Endodermal cell (in vitro differentiated cells): ENCODE measurements at regions not wholly inside any gene's neighbourhood (a gene's known extent, or its start where the extent isn't known, plus 50 kb on each side); places are given as distances from the start of the nearest gene placed in this dataset.

ENCODE experiments used
- DNase-seq: peaks from one replicate; pipeline ENCODE4 v3.0.0-alpha.2; 2017
- H3K27ac ChIP-seq: 2 replicates; pipeline ENCODE4 v1.5.1; 2013; ENCODE audit warnings: mild to moderate bottlenecking, low read depth, low read length, moderate library complexity
- H3K27me3 ChIP-seq: 2 replicates; pipeline ENCODE4 v1.6.1; 2013; ENCODE audit warnings: mild to moderate bottlenecking, low read length, moderate library complexity; ENCODE audit not compliant: insufficient read depth, control insufficient read depth, poor library complexity, severe bottlenecking
- H3K36me3 ChIP-seq: 2 replicates; pipeline ENCODE4 v1.7.0; 2013; ENCODE audit warnings: mild to moderate bottlenecking, low read length, moderate library complexity; ENCODE audit not compliant: control insufficient read depth, insufficient read depth
- H3K4me1 ChIP-seq: one replicate; pipeline ENCODE4 v1.7.0; 2013; ENCODE audit warnings: low read length; ENCODE audit not compliant: control insufficient read depth, insufficient read depth
- H3K4me3 ChIP-seq: 2 replicates; pipeline ENCODE4 v1.5.1; 2013; ENCODE audit warnings: mild to moderate bottlenecking, low read length, moderate library complexity
- H3K9ac ChIP-seq: 2 replicates; pipeline ENCODE4 v1.6.1; 2013; ENCODE audit warnings: mild to moderate bottlenecking, low read length, moderate library complexity; ENCODE audit not compliant: poor library complexity, severe bottlenecking; ENCODE audit errors: extremely low read depth
- H3K9me3 ChIP-seq: 2 replicates; pipeline ENCODE4 v1.6.1; 2013; ENCODE audit warnings: mild to moderate bottlenecking, low read length, moderate library complexity; ENCODE audit not compliant: control insufficient read depth
- H3K27ac Mint-ChIP-seq: 2 replicates; pipeline ENCODE4 v1.8.0; 2020; ENCODE audit warnings: mixed read lengths
- H3K27me3 Mint-ChIP-seq: 2 replicates; pipeline ENCODE4 v1.8.0; 2021; ENCODE audit warnings: mild to moderate bottlenecking, mixed read lengths; ENCODE audit not compliant: insufficient read depth
- H3K36me3 Mint-ChIP-seq: 2 replicates; pipeline ENCODE4 v1.8.0; 2020; ENCODE audit warnings: low read depth, mixed read lengths
- H3K4me1 Mint-ChIP-seq: 2 replicates; pipeline ENCODE4 v1.8.0; 2020; ENCODE audit warnings: mixed read lengths
- H3K4me3 Mint-ChIP-seq: 2 replicates; pipeline ENCODE4 v1.8.0; 2020; ENCODE audit warnings: mild to moderate bottlenecking, moderate library complexity, mixed read lengths
- H3K9me3 Mint-ChIP-seq: 2 replicates; pipeline ENCODE4 v1.8.0; 2020; ENCODE audit warnings: mild to moderate bottlenecking, mixed read lengths
- WGBS, 2 experiments: methylation state at CpG; one replicate each; pipeline versions ENCODE4 v1.1.5 to v1.1.7; 2013; ENCODE audit warnings: missing lambda C conversion rate in 2 of 2, mixed read lengths in 1 of 2; ENCODE audit not compliant: insufficient coverage in 1 of 2, insufficient read length in 1 of 2; 5-methylcytosine and 5-hydroxymethylcytosine counted together
- TF ChIP-seq, protein P1 (sequence below): fragments of 200-600 bp; sonication (generic); conservative IDR thresholded peaks from 2 replicates; pipeline ENCODE4 v1.5.0; 2021; ENCODE audit warnings: antibody characterized with exemption, mild to moderate bottlenecking

DNA sequence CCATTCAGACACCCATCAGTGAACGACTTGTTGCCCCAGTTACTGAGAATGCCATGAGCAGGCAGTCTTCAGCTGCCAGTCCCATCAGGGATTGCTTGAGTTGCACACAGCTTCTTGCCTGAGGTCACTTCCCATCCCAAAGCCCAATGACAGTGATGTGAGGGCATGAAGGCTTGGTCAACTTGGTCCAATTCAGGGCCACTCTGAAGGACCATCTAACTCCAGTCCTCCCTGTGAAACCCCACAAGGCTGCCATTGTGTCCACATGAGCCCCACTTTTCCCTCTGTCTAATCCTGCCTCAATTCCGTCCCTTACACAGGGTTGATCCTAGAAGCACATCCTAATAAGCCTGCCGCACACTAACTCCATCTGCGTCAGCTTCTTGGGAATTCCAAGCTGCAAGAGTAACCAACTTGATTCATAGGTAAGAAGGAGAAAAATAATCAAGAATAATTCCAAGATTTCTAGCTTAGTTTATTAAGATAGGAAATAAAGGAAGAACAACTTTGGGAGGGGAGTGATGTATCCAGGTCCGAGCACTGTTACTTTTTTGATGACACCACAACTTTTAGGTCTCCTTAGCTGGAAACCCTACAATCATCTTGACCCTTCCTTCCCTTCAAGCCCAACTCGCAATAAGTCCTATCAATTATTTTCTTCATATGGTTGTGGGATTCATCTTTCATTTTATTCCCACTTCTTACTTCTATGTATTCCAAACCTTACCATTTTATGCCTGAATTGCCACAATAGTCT, 110.9 kb downstream of the LRRC30 start:
- no peaks in the 10 kb centered on the region for H3K27me3 Mint-ChIP-seq
- no peaks in the 10 kb centered on the region for H3K36me3 Mint-ChIP-seq
- H3K27me3 ChIP-seq: no peaks in the 10 kb centered on the region
- H3K27ac Mint-ChIP-seq: no peak overlapping the region
- H3K36me3 ChIP-seq: no peaks in the 10 kb centered on the region
- H3K4me1 Mint-ChIP-seq: no peaks in the 10 kb centered on the region
- no peak overlapping the region for H3K4me3 Mint-ChIP-seq
- no peaks in the 10 kb centered on the region for H3K9me3 Mint-ChIP-seq
- H3K9me3 ChIP-seq: no peaks in the 10 kb centered on the region
- no peak overlapping the region for H3K9ac ChIP-seq
- H3K4me3 ChIP-seq: no peak overlapping the region
- TF ChIP-seq, protein P1, sequence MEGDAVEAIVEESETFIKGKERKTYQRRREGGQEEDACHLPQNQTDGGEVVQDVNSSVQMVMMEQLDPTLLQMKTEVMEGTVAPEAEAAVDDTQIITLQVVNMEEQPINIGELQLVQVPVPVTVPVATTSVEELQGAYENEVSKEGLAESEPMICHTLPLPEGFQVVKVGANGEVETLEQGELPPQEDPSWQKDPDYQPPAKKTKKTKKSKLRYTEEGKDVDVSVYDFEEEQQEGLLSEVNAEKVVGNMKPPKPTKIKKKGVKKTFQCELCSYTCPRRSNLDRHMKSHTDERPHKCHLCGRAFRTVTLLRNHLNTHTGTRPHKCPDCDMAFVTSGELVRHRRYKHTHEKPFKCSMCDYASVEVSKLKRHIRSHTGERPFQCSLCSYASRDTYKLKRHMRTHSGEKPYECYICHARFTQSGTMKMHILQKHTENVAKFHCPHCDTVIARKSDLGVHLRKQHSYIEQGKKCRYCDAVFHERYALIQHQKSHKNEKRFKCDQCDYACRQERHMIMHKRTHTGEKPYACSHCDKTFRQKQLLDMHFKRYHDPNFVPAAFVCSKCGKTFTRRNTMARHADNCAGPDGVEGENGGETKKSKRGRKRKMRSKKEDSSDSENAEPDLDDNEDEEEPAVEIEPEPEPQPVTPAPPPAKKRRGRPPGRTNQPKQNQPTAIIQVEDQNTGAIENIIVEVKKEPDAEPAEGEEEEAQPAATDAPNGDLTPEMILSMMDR: no peak
- DNase-seq: no peak
- no peak overlapping the region for H3K27ac ChIP-seq
- no peaks in the 10 kb centered on the region for H3K4me1 ChIP-seq
- WGBS, 2 experiments: 84 to 91% methylated on average over 3 to 6 of the region's 6 CpGs

DNA sequence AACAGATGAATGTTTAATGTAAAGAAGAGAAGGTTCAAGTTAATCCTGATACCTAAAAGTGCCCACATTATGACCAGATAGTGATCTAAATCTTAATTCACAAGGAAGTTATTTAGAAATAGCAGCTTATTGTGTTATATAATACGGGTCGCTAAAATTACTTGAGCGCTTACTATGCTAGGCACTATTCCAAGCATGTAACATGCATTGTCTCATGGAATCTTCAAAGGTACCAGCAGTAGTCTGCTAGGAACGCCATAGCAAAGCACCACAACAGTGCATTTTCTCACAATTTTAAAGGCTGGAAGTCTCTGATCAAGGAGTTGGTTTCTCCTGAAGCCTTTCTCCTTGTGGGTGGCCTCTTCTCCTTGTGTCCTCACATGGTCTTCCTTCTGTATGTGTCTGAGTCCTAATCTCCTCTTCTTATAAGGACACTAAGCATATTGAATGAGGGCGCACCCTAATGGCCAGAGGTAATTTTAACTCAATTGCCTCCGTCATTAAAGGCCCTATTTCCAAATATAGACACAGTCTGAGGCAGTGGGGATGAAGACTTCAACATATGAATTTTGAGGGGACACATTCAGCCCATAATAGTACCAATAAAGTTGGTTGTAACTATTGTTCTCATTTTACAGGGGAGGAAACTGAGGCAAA, 118.4 kb downstream of the LRRC30 start:
- Histone ChIP-seq H3K4me1 (no peaks in the 10 kb centered on the region), H3K27ac (no peak overlapping the region), H3K9ac (no peak overlapping the region), H3K4me3 (no peak overlapping the region), H3K9me3 (no peaks in the 10 kb centered on the region), H3K36me3 (no peaks in the 10 kb centered on the region), H3K27me3 (no peaks in the 10 kb centered on the region)
- Mint-ChIP-seq H3K27ac (no peak overlapping the region), H3K27me3 (no peaks in the 10 kb centered on the region), H3K36me3 (no peaks in the 10 kb centered on the region), H3K4me3 (no peak overlapping the region), H3K4me1 (no peaks in the 10 kb centered on the region), H3K9me3 (no peaks in the 10 kb centered on the region)
- TF ChIP-seq, protein P1: peak; percentile 68
- WGBS, 2 experiments: 92 to 96% methylated on average over 4 to 6 of the region's 6 CpGs
- no peak for DNase-seq

DNA sequence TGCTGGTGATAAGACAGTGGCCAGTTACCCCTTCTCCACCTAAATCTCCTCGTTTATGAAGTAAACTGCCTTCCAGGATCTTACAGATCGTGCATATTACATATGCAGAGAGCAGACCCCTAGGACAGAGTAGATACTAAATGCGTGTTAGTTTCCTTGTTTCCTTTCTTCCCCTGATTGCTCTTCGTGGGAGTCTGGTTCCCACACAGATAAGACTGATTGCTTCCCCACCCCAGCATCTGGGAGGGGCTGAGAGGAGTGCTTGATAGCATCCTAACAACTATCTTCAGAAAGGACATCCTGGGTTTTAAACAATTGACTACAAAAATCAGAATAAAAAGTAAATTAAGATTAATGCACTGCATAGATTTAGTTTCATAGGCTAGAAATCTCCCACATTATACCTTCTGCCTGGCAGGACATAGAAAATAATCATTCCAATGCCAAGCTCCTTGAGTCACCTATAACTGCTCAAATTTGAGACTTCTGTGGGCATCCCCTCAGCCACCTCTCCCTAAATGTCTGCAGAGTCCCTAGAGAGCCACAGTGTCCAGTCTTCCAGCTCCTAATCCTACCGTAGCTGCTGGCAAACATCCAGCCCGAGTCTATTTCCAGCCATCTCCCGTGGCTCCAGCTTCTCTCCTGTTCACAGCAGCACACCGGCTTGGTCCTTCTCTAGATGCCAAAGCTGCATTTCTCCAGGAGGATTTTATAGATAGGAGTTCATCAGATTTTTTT, 128.3 kb downstream of the LRRC30 start:
- peaks cover 8% of the 10 kb centered on the region for H3K4me1 Mint-ChIP-seq
- no peak overlapping the region for H3K27ac Mint-ChIP-seq
- no peak overlapping the region for H3K4me3 Mint-ChIP-seq
- peaks cover 9% of the 10 kb centered on the region for H3K9me3 Mint-ChIP-seq
- H3K27me3 Mint-ChIP-seq: no peaks in the 10 kb centered on the region
- Histone ChIP-seq H3K4me1 (no peaks in the 10 kb centered on the region), H3K27ac (no peak overlapping the region), H3K9me3 (peaks cover 13% of the 10 kb centered on the region), H3K27me3 (no peaks in the 10 kb centered on the region), H3K36me3 (no peaks in the 10 kb centered on the region), H3K4me3 (no peak overlapping the region), H3K9ac (no peak overlapping the region)
- 77 to 95% methylated on average over 5 to 8 of the region's 8 CpGs for WGBS, 2 experiments
- no peak for DNase-seq
- H3K36me3 Mint-ChIP-seq: no peaks in the 10 kb centered on the region
- TF ChIP-seq, protein P1: no peak
